NCI-H2029 (cell line): ENCODE measurements at regions not wholly inside any gene's neighbourhood (a gene's known extent, or its start where the extent isn't known, plus 50 kb on each side); places are given as distances from the start of the nearest gene placed in this dataset.
A peak's percentile ranks its signal among the peaks of the same experiment; 100 is the strongest.
"Not testable (repeated sequence)": the region's sequence is repeated elsewhere in the genome, so short reads cannot be mapped to it uniquely, and the experiment has no call there.

Experiments used
- DNase-seq: peaks from one replicate; lab custom pipeline; 2025; lab: John Stamatoyannopoulos, UW

- no peak for DNase-seq
Observed at GRCh38 chr12:84495711-84496110, 416.9 kb downstream of the SLC6A15 start.

DNA sequence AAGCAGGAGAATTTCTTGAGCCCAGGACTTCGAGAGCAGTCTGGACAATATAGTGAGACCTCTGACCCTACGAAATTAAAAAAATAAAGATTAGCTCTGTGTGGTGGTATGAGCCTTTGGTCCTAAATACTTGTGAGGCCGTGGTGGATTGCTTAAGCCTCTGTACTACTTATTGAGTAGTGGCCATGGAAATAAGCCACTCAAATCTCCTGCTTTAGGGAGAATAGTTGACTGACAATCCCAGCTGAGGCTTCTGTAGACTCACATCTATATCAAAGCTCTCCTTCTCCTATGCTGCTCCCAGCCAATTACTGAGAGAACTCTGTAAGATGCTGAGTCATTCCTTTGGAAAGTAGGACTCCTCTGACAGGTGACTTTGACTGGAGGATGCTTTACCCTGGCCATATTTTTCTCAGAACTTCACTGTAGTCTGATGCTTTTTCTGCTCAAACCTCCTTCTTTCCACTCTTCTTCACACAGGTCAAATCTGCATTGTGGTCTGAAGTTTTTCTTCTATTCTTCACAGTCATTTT is 420.2 kb downstream of the SLC6A15 start:
- no peak for DNase-seq

- DNase-seq, result no peak
Observed at GRCh38 chr12:84484798-84485197, 427.8 kb downstream of the SLC6A15 start.

GRCh38 chr12:84480803-84481202 is 431.8 kb downstream of the SLC6A15 start:
- no peak for DNase-seq

DNA sequence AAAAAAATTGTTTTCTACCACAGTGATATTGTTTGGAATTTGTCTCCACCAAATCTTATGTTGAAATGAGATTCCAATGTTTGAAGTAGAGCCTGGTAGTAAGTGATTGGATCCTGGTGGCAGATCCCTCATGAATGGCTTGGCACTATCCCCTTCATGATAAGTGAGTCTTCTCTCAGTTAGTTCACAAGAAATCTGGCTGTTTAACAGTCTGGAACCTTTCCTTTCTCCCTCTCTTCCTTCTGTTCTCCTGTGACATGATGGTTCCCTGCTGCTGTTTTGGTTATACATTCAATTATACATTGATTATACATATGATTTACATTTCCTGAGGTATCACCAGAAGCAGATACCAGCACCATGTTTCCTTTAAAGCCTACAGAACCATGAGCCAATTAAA is 442.2 kb downstream of the SLC6A15 start:
- no peak for DNase-seq

DNA sequence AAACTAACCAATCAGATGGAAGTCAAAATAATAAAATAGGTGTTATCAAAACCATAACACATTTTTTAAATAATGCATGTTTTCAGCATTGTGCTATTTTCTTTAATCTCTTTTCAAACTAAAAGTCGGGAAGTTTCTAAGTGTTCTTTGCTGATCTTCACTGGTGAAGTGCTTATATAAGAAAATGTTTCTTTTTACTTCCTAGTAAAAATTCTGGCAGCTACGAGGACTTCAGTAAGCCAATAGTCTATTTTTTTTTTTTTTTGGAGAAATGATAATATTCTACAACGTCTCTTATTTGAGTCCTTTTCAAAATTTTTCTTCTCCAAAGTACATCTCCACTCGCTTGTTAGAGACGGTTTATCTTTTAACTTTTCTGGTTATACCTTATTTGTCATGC is 448.0 kb downstream of the SLC6A15 start:
- no peak for DNase-seq

DNA sequence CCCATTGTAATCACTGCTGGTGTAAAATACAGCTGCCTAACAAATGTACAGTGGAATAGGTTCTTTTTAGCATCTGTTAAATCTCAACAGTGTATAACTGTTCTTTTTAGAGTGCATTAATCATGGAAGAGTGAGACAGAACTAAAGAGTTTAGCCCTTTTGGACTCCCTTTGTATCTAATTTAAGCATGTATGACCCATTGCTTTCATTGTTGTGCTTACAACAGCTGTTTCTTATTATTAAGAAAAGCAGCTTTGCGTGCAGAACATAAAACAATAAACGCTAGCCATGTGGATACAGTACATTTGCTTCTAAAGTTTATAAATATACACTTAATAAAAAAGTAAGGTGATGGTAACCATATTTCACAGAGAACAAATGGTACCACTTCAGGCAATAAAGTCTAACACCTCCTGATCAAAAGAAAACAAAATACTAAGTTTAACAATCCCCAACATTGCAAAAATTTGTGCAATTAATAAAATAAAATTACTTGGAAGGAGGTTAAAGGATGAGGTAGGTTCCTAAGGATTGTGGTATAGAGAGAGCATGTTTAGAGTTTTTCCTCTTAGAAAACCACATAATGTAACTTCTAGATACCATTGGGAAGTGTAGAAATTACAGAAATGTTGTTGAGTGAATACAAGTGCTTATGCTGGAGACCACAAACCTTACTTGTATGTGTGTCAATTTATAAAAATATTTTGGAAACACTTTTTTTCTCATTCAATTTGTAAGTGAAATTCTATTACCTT is 448.7 kb downstream of the SLC6A15 start:
- no peak for DNase-seq

DNA sequence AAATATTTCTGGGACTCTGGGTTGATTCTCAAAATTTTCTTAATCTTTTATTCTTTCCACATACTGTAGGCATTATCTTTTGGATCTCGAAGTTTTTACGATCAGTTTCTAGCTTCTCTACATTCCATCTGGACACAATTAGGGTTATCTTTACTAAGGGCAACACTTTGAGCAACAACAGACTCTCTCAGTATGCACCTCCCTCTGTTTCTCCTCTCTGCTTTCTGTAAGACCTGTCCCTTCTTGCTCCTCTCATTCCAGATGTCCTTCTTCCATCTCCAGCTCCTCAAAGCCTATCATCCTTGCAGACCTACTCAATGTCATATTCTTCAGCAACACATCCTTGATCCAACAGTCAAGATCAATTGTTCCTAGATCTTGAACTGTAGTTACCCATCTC is 457.0 kb downstream of the SLC6A15 start:
- DNase-seq, result no peak

- DNase-seq, result not testable (repeated sequence)
Observed at GRCh38 chr12:84446478-84446877, 466.1 kb downstream of the SLC6A15 start.

DNA sequence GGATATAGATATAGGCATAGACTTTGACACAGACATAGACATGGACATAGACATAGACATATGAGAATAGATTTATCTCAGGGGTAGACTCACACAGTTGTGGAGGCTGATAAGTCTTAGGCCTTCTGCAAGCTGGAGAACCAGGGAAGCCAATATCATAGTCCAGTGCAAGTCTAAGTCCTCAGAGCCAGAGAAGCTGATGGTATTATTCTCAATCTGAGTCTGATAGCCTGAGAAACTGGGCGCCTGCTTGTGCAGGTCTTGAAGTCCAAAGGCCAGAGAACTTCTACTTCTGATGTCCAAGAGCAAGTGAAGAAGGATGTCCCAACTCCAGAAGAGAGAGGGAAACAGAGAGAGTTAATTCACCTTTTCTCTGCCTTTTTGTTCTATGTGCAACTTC is 476.5 kb downstream of the SLC6A15 start:
- no peak for DNase-seq

- DNase-seq, result no peak
Observed at GRCh38 chr12:84435682-84436081, 476.9 kb downstream of the SLC6A15 start.

DNA sequence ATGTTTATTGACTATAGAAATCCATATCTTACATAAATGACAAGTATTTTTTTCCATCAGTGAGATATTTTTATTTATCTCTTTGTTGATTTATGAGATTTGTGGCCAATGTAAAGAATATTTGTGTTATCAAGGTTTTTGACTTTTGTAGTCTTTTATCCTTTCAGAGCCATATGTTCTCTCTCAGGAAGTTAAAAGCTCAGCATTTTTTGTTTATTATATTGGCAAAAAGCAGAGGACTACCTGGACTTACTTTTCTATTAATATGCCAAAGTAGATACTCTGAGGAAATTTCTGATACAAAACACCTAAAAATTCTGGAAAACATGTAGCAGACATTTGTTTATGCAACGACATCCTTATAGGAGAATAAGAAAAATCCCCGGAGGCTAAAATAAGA is 490.3 kb downstream of the SLC6A15 start:
- no peak for DNase-seq

- DNase-seq, result no peak
Observed at GRCh38 chr12:84421103-84421502, 491.5 kb downstream of the SLC6A15 start.

- DNase-seq, result no peak
Observed at GRCh38 chr12:84416626-84417025, 496.0 kb downstream of the SLC6A15 start.

GRCh38 chr12:84415946-84416345 is 496.7 kb downstream of the SLC6A15 start:
- no peak for DNase-seq

DNA sequence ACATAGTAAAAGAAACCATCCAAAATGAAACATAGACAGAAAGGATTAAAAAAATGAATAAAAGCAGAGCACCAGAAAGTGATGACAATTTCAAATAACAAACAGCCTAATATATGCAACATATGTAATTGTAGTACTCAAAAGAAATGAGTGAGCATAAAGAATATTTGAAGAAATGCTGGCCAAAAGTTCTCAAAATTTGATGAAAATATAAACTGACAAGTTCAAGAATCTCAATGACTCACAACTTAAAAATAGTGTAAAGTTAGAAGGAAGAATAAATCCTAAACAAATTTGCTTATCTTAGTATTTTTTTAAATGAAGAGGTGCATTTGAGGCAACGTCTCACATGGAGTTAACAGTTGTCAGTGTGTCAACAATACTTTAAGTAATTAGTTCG is 498.9 kb downstream of the SLC6A15 start:
- DNase-seq, result no peak

GRCh38 chr12:84412226-84412625 is 500.4 kb downstream of the SLC6A15 start:
- DNase-seq, result no peak

- no peak for DNase-seq
Observed at GRCh38 chr12:84411031-84411430, 501.6 kb downstream of the SLC6A15 start.

DNA sequence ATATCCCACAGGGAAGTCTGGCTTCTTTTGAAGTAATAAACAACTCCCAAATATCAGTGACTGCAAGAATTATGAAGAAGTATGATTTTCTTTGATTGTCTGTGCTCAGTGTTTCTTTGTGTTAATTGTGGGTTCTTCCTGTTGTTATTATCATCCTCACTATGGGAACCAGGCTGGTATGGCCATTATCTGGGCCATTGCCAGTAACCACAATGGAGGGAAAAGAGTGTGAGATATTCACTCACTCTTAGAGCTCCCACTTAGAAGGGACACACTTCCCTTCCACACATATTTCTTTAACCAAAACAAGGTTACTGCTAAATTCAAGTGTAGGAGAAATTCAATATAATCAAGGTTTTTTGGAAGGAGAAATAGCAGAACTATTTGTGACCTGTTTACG is 503.7 kb downstream of the SLC6A15 start:
- DNase-seq, result peak; percentile 32

DNA sequence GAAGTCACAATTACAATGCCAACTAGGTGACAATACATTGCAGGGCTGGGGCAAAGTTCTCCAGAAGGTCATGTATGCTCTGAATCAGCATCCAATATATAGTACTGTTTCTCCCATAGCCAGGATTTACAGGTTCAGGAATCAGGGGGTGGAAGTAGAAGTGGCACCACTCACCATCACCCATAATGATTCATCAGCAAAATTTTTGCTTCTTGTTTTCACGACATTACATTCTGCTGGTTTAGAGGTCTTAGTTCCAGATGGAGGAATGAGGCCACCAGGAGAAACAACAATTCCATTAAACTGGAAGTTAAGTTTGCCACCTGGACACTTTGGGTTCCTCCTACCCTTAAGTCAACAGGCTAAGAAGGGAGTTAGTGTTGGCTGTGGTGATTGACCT is 505.9 kb downstream of the SLC6A15 start:
- DNase-seq, result not testable (repeated sequence)

- no peak for DNase-seq
Observed at GRCh38 chr12:84397846-84398245, 514.8 kb downstream of the SLC6A15 start.

DNA sequence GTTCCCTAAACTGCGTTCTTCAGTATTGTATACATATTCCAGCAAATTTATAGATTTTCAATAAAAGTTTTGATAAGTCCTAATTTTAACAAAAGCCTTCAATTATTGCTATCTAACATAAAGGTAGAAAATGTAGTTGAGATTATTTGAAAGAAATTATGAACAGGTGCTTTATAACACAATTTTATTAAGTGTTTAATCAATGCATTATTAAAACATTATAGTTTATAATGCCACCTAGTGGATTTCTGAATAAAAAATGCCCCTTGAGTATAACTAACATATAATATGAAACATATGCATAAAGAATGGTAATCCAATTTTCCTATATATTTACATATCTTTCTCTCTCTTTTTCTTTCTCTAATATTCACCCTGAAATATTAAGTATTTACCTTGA is 515.3 kb downstream of the SLC6A15 start:
- DNase-seq, result no peak

DNA sequence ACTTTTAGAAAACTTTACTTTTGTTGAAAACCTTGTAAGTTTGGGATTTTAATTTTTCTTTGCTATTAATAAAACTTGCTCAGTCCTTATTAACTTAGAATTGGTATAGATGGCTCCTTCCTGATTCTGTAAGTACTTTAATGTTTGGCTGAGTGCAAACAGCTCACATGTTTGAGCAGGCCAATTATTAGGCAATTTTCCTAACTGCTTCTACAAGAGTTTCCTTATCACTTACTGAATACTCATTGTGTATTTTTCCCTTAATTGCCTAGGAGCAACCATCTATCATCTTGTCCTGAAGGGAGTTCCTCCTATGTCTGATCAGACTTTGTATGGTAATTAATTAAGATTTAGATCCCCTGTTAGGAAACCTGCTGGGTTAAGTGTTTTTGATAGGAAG is 521.4 kb downstream of the SLC6A15 start:
- DNase-seq, result not testable (repeated sequence)

- no peak for DNase-seq
Observed at GRCh38 chr12:84384384-84384783, 528.2 kb downstream of the SLC6A15 start.
